ENCODE measurements at regions not wholly inside any gene's neighbourhood (a gene's known extent, or its start where the extent isn't known, plus 50 kb on each side); places are given as distances from the start of the nearest gene placed in this dataset.

- no peak for DNase-seq
Observed at GRCh38 chr12:115353467-115353866, 669.5 kb upstream of the TBX3 start.

- DNase-seq = peak; percentile 32
Observed at GRCh38 chr12:115351514-115352077, 667.6 kb upstream of the TBX3 start.

GRCh38 chr12:115349711-115350110 is 665.7 kb upstream of the TBX3 start:
- no peak for DNase-seq

- no peak for DNase-seq
Observed at GRCh38 chr12:115348301-115348700, 664.3 kb upstream of the TBX3 start.

GRCh38 chr12:115343601-115344000 is 659.6 kb upstream of the TBX3 start:
- DNase-seq = no peak

- no peak for DNase-seq
Observed at GRCh38 chr12:115343008-115343407, 659.0 kb upstream of the TBX3 start.

- DNase-seq = peak; percentile 60
Observed at GRCh38 chr12:115341442-115341841, 657.5 kb upstream of the TBX3 start.

GRCh38 chr12:115338566-115339294 is 654.8 kb upstream of the TBX3 start:
- no peak for DNase-seq

- peak; percentile 34 for DNase-seq
Observed at GRCh38 chr12:115337693-115338543, 653.9 kb upstream of the TBX3 start.

- no peak for DNase-seq
Observed at GRCh38 chr12:115336506-115336905, 652.5 kb upstream of the TBX3 start.

GRCh38 chr12:115335594-115335993 is 651.6 kb upstream of the TBX3 start:
- no peak for DNase-seq

- no peak for DNase-seq
Observed at GRCh38 chr12:115335048-115335447, 651.1 kb upstream of the TBX3 start.

GRCh38 chr12:115332945-115333344 is 649.0 kb upstream of the TBX3 start:
- DNase-seq = no peak

- DNase-seq = no peak
Observed at GRCh38 chr12:115325858-115326257, 641.9 kb upstream of the TBX3 start.

- DNase-seq = no peak
Observed at GRCh38 chr12:115324949-115325593, 641.1 kb upstream of the TBX3 start.

GRCh38 chr12:115323223-115323905 is 639.4 kb upstream of the TBX3 start:
- DNase-seq = no peak

- no peak for DNase-seq
Observed at GRCh38 chr12:115322275-115322674, 638.3 kb upstream of the TBX3 start.

- no peak for DNase-seq
Observed at GRCh38 chr12:115320967-115321366, 637.0 kb upstream of the TBX3 start.

- no peak for DNase-seq
Observed at GRCh38 chr12:115320451-115320850, 636.5 kb upstream of the TBX3 start.

- DNase-seq = no peak
Observed at GRCh38 chr12:115319446-115320040, 635.6 kb upstream of the TBX3 start.

- DNase-seq = no peak
Observed at GRCh38 chr12:115313929-115314328, 630.0 kb upstream of the TBX3 start.

- no peak for DNase-seq
Observed at GRCh38 chr12:115312901-115313300, 628.9 kb upstream of the TBX3 start.

All from skin of body (tissue), 1 donor.